SK-N-SH treated with all-trans-retinoic acid at 6 μM for 48 hours (cell line): ENCODE measurements at regions not wholly inside any gene's neighbourhood (a gene's known extent, or its start where the extent isn't known, plus 50 kb on each side); places are given as distances from the start of the nearest gene placed in this dataset.
A peak's percentile ranks its signal among the peaks of the same experiment; 100 is the strongest.

Source experiments
- ATAC-seq: fragments of 200-7000 bp; cut with Tn5 transposase; 3 replicates; pipeline ENCODE4 v1.9.1; 2020; ENCODE audit warnings: mild to moderate bottlenecking, moderate library complexity
- BACH2 ChIP-seq: fragments of 250-450 bp; sonication (Bioruptor Pico); IDR thresholded peaks from 2 replicates; pipeline ENCODE4 v1.9.0; 2021; ENCODE audit warnings: mild to moderate bottlenecking, borderline replicate concordance
- CSDC2 ChIP-seq: fragments of 250-450 bp; sonication (Bioruptor Pico); IDR thresholded peaks from 2 replicates; pipeline ENCODE4 v1.5.0; 2020; ENCODE audit warnings: mild to moderate bottlenecking, moderate library complexity
- ESRRG ChIP-seq: fragments of 250-450 bp; sonication (Bioruptor Pico); IDR thresholded peaks from 2 replicates; pipeline ENCODE4 v1.6.1; 2021; ENCODE audit warnings: mild to moderate bottlenecking
- GLIS3 ChIP-seq: fragments of 250-450 bp; sonication (Bioruptor Pico); IDR thresholded peaks from 2 replicates; pipeline ENCODE4 v1.5.0; 2020; ENCODE audit warnings: mild to moderate bottlenecking, moderate library complexity
- ISL1 ChIP-seq: fragments of 250-450 bp; sonication (Bioruptor Pico); IDR thresholded peaks from 2 replicates; pipeline ENCODE4 v2.1.2; 2022; ENCODE audit warnings: mild to moderate bottlenecking, moderate library complexity
- OSR1 ChIP-seq: fragments of 250-450 bp; sonication (Bioruptor Pico); IDR thresholded peaks from 2 replicates; pipeline ENCODE4 v1.8.0; 2022; ENCODE audit warnings: moderate library complexity, mild to moderate bottlenecking, inconsistent platforms
- PPARA ChIP-seq: fragments of 250-450 bp; sonication (Bioruptor Pico); IDR thresholded peaks from 2 replicates; pipeline ENCODE4 v1.5.0; 2020; ENCODE audit warnings: mild to moderate bottlenecking, borderline replicate concordance
- RARB ChIP-seq: fragments of 250-450 bp; sonication (Bioruptor Pico); IDR thresholded peaks from 2 replicates; pipeline ENCODE4 v1.8.0; 2021; ENCODE audit warnings: mild to moderate bottlenecking, moderate library complexity
- SNAI2 ChIP-seq: fragments of 250-450 bp; sonication (Bioruptor Pico); IDR thresholded peaks from 2 replicates; pipeline ENCODE4 v1.5.0; 2020; ENCODE audit warnings: mild to moderate bottlenecking, moderate library complexity
- TCF4 ChIP-seq: fragments of 250-450 bp; sonication (Bioruptor Pico); IDR thresholded peaks from 2 replicates; pipeline ENCODE4 v1.8.0; 2021; ENCODE audit warnings: mild to moderate bottlenecking, moderate library complexity, borderline replicate concordance
- TOX ChIP-seq: fragments of 250-450 bp; sonication (Bioruptor Pico); IDR thresholded peaks from 2 replicates; pipeline ENCODE4 v1.8.0; 2021; ENCODE audit warnings: mild to moderate bottlenecking, moderate library complexity, borderline replicate concordance
- ZC3H10 ChIP-seq: fragments of 250-450 bp; sonication (Bioruptor Pico); IDR thresholded peaks from 2 replicates; pipeline ENCODE4 v1.5.1; 2021; ENCODE audit warnings: mild to moderate bottlenecking, moderate library complexity
- ZFP3 ChIP-seq: fragments of 250-450 bp; sonication (Bioruptor Pico); IDR thresholded peaks from 2 replicates; pipeline ENCODE4 v1.5.0; 2020; ENCODE audit warnings: mild to moderate bottlenecking, moderate library complexity
- ZFP30 ChIP-seq: fragments of 450-650 bp; formaldehyde crosslinking; IDR thresholded peaks from 2 replicates; pipeline ENCODE4 v1.5.0; 2022; ENCODE audit warnings: mild to moderate bottlenecking, moderate library complexity
- ZNF565 ChIP-seq: fragments of 450-650 bp; formaldehyde crosslinking; conservative IDR thresholded peaks from 2 replicates; pipeline ENCODE4 v1.5.0; 2020; ENCODE audit warnings: low read depth, mild to moderate bottlenecking, moderate library complexity
- ZNF70 ChIP-seq: fragments of 450-650 bp; formaldehyde crosslinking; IDR thresholded peaks from 2 replicates; pipeline ENCODE4 v1.5.0; 2020; ENCODE audit warnings: mild to moderate bottlenecking, moderate library complexity
- ZNF8 ChIP-seq: fragments of 450-650 bp; formaldehyde crosslinking; IDR thresholded peaks from 2 replicates; pipeline ENCODE4 v1.5.0; 2020; ENCODE audit warnings: mild to moderate bottlenecking, moderate library complexity
- TF ChIP-seq, protein P1 (sequence below): fragments of 250-450 bp; sonication (Bioruptor Pico); IDR thresholded peaks from 2 replicates; pipeline ENCODE4 v1.5.0; 2020; ENCODE audit warnings: mild to moderate bottlenecking, moderate library complexity
- TF ChIP-seq, protein P2 (sequence below): fragments of 250-450 bp; sonication (Bioruptor Pico); IDR thresholded peaks from 2 replicates; pipeline ENCODE4 v1.5.1; 2020; ENCODE audit warnings: low read depth, mild to moderate bottlenecking, moderate library complexity
- TF ChIP-seq, protein P3 (sequence below): fragments of 250-450 bp; sonication (Bioruptor Pico); IDR thresholded peaks from 2 replicates; pipeline ENCODE4 v1.5.1; 2021; ENCODE audit warnings: mild to moderate bottlenecking, moderate library complexity
- TF ChIP-seq, protein P4 (sequence below): fragments of 250-450 bp; sonication (Bioruptor Pico); IDR thresholded peaks from 2 replicates; pipeline ENCODE4 v1.8.0; 2020; ENCODE audit warnings: mild to moderate bottlenecking, moderate library complexity, borderline replicate concordance
- TF ChIP-seq, protein P5 (sequence below): fragments of 250-450 bp; sonication (Bioruptor Pico); IDR thresholded peaks from 2 replicates; pipeline ENCODE4 v1.8.0; 2021; ENCODE audit warnings: low read depth, mild to moderate bottlenecking, moderate library complexity, borderline replicate concordance

DNA sequence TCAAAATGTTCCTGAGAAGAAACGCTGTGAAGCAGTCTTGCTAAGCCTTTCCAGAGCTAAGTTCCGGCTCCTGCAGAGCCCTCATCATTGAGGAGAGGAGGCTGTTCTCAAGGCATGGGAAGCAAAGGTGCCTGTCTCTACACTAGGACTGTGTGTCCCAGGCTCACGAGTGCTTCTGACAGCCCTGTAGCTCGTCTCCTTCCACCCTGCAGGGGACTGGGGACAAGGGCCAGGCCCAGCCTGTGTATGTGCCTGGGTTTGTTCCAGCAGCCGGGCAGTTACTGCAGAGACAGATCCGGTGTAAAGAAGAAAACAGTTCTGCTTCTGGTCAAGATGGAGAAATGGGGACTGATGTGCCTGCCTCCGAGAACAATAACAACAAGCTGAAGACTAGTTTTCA lies 156.0 kb downstream of the ENGASE start:
- TF ChIP-seq SNAI2 (no peak), ESRRG (CRISPR knock-in tag) (no peak), ZFP3 (CRISPR knock-in tag) (no peak), PPARA (no peak), GLIS3 (no peak), ISL1 (CRISPR knock-in tag) (no peak), ZFP30 (CRISPR knock-in tag) (no peak), ZNF70 (no peak), OSR1 (CRISPR knock-in tag) (no peak), CSDC2 (CRISPR knock-in tag) (no peak), BACH2 (no peak), TOX (CRISPR knock-in tag) (no peak), RARB (CRISPR knock-in tag) (no peak), ZNF565 (no peak), TCF4 (no peak), ZC3H10 (CRISPR knock-in tag) (no peak)
- TF ChIP-seq, protein P1, sequence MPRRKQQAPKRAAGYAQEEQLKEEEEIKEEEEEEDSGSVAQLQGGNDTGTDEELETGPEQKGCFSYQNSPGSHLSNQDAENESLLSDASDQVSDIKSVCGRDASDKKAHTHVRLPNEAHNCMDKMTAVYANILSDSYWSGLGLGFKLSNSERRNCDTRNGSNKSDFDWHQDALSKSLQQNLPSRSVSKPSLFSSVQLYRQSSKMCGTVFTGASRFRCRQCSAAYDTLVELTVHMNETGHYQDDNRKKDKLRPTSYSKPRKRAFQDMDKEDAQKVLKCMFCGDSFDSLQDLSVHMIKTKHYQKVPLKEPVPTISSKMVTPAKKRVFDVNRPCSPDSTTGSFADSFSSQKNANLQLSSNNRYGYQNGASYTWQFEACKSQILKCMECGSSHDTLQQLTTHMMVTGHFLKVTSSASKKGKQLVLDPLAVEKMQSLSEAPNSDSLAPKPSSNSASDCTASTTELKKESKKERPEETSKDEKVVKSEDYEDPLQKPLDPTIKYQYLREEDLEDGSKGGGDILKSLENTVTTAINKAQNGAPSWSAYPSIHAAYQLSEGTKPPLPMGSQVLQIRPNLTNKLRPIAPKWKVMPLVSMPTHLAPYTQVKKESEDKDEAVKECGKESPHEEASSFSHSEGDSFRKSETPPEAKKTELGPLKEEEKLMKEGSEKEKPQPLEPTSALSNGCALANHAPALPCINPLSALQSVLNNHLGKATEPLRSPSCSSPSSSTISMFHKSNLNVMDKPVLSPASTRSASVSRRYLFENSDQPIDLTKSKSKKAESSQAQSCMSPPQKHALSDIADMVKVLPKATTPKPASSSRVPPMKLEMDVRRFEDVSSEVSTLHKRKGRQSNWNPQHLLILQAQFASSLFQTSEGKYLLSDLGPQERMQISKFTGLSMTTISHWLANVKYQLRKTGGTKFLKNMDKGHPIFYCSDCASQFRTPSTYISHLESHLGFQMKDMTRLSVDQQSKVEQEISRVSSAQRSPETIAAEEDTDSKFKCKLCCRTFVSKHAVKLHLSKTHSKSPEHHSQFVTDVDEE: no peak
- TF ChIP-seq, protein P2, sequence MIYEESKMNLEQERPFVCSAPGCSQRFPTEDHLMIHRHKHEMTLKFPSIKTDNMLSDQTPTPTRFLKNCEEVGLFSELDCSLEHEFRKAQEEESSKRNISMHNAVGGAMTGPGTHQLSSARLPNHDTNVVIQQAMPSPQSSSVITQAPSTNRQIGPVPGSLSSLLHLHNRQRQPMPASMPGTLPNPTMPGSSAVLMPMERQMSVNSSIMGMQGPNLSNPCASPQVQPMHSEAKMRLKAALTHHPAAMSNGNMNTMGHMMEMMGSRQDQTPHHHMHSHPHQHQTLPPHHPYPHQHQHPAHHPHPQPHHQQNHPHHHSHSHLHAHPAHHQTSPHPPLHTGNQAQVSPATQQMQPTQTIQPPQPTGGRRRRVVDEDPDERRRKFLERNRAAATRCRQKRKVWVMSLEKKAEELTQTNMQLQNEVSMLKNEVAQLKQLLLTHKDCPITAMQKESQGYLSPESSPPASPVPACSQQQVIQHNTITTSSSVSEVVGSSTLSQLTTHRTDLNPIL (CRISPR knock-in tag): no peak
- TF ChIP-seq, protein P3, sequence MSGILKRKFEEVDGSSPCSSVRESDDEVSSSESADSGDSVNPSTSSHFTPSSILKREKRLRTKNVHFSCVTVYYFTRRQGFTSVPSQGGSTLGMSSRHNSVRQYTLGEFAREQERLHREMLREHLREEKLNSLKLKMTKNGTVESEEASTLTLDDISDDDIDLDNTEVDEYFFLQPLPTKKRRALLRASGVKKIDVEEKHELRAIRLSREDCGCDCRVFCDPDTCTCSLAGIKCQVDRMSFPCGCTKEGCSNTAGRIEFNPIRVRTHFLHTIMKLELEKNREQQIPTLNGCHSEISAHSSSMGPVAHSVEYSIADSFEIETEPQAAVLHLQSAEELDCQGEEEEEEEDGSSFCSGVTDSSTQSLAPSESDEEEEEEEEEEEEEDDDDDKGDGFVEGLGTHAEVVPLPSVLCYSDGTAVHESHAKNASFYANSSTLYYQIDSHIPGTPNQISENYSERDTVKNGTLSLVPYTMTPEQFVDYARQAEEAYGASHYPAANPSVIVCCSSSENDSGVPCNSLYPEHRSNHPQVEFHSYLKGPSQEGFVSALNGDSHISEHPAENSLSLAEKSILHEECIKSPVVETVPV (CRISPR knock-in tag): no peak
- ATAC-seq: no peak

DNA sequence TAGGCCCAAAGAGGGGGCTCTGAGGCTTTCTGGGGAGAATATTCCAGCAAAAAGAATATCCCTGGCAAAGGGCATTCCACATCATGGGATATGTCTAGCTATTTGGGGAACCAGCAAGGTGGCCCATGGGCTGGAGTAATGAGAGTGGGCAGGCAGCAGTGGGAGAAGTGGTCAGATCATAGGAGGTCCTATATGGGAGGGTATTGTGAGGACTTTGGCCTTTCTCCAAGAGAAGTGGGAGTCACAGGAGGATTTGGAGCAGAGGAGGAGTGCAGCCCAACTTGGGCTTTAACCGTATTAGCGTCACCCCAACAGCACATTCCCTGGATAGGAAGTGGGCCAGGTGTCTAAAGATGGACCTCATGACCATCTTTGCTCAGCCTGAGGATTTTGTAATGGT lies 151.4 kb downstream of the ENGASE start:
- TF ChIP-seq SNAI2 (no peak), ZNF70 (peak; percentile 97)
- TF ChIP-seq, protein P4, sequence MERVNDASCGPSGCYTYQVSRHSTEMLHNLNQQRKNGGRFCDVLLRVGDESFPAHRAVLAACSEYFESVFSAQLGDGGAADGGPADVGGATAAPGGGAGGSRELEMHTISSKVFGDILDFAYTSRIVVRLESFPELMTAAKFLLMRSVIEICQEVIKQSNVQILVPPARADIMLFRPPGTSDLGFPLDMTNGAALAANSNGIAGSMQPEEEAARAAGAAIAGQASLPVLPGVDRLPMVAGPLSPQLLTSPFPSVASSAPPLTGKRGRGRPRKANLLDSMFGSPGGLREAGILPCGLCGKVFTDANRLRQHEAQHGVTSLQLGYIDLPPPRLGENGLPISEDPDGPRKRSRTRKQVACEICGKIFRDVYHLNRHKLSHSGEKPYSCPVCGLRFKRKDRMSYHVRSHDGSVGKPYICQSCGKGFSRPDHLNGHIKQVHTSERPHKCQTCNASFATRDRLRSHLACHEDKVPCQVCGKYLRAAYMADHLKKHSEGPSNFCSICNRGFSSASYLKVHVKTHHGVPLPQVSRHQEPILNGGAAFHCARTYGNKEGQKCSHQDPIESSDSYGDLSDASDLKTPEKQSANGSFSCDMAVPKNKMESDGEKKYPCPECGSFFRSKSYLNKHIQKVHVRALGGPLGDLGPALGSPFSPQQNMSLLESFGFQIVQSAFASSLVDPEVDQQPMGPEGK (CRISPR knock-in tag): no peak
- ATAC-seq: no peak

DNA sequence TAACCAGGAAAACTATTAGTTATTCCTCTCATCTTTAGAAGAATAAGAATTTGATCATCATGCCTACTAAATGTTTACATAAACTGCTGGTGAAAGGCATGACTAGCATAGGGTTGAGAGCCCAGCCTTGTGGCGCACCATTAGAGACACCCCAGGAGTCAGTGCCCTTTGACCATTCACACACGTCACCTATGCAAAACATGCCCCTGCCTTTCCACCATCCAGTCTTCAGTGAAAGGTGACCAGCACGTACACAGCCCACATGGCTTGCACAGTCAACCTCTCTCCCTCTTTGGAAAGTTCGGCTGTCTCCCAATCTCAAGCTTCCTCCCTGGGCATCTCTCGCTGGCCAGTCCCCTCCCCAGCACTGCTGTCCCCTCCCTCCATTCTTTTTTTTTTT lies 150.3 kb downstream of the ENGASE start:
- no peak for ATAC-seq
- TF ChIP-seq ISL1 (CRISPR knock-in tag) (no peak), ZNF565 (no peak), ZFP3 (CRISPR knock-in tag) (no peak), GLIS3 (no peak), BACH2 (no peak), PPARA (no peak), SNAI2 (no peak), TCF4 (no peak), ZNF8 (CRISPR knock-in tag) (no peak), TOX (CRISPR knock-in tag) (no peak), RARB (CRISPR knock-in tag) (no peak), ZFP30 (CRISPR knock-in tag) (no peak)
- TF ChIP-seq, protein P5, sequence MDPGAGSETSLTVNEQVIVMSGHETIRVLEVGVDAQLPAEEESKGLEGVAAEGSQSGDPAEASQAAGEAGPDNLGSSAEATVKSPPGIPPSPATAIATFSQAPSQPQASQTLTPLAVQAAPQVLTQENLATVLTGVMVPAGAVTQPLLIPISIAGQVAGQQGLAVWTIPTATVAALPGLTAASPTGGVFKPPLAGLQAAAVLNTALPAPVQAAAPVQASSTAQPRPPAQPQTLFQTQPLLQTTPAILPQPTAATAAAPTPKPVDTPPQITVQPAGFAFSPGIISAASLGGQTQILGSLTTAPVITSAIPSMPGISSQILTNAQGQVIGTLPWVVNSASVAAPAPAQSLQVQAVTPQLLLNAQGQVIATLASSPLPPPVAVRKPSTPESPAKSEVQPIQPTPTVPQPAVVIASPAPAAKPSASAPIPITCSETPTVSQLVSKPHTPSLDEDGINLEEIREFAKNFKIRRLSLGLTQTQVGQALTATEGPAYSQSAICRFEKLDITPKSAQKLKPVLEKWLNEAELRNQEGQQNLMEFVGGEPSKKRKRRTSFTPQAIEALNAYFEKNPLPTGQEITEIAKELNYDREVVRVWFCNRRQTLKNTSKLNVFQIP (CRISPR knock-in tag): no peak
- TF ChIP-seq, protein P4 (CRISPR knock-in tag): no peak
- TF ChIP-seq, protein P1: no peak
